K562 (cell line): ENCODE measurements at regions not wholly inside any gene's neighbourhood (a gene's known extent, or its start where the extent isn't known, plus 50 kb on each side); places are given as distances from the start of the nearest gene placed in this dataset.

ENCODE experiments used
- CREB3L1 ChIP-seq: fragments of 450-650 bp; IDR thresholded peaks from 2 replicates; pipeline ENCODE4 v1.6.1; 2014; ENCODE audit warnings: low read depth, mild to moderate bottlenecking, moderate library complexity, borderline replicate concordance
- KLF16 ChIP-seq: IDR thresholded peaks from 2 replicates; pipeline ENCODE4 v1.6.1; 2016; ENCODE audit warnings: antibody characterized with exemption
- MTA3 ChIP-seq: fragments of 450-650 bp; formaldehyde crosslinking; IDR thresholded peaks from 2 replicates; pipeline ENCODE4 v1.6.1; 2017; ENCODE audit warnings: mild to moderate bottlenecking, borderline replicate concordance
- PRPF4 ChIP-seq: fragments of 200-400 bp; formaldehyde crosslinking; IDR thresholded peaks from one replicate; pipeline ENCODE4 v1.6.1; 2017; ENCODE audit warnings: low read length, low read depth, mild to moderate bottlenecking; ENCODE audit not compliant: insufficient read depth, poor library complexity, severe bottlenecking
- RB1 ChIP-seq: fragments of 450-650 bp; IDR thresholded peaks from 2 replicates; pipeline ENCODE4 v1.6.1; 2017; ENCODE audit warnings: low read depth, mild to moderate bottlenecking
- SMARCA4 ChIP-seq: fragments of 450-650 bp; IDR thresholded peaks from 2 replicates; pipeline ENCODE4 v1.6.1; 2016
- TF ChIP-seq, protein P1 (sequence below): fragments of 450-650 bp; IDR thresholded peaks from 2 replicates; pipeline ENCODE4 v1.6.1; 2016; ENCODE audit warnings: low read depth
- TF ChIP-seq, protein P2 (sequence below): fragments of 250-450 bp; sonication (Bioruptor Pico); IDR thresholded peaks from 2 replicates; pipeline ENCODE4 v1.8.0; 2021; ENCODE audit warnings: moderate library complexity, mild to moderate bottlenecking, inconsistent platforms

- TF ChIP-seq, protein P1, sequence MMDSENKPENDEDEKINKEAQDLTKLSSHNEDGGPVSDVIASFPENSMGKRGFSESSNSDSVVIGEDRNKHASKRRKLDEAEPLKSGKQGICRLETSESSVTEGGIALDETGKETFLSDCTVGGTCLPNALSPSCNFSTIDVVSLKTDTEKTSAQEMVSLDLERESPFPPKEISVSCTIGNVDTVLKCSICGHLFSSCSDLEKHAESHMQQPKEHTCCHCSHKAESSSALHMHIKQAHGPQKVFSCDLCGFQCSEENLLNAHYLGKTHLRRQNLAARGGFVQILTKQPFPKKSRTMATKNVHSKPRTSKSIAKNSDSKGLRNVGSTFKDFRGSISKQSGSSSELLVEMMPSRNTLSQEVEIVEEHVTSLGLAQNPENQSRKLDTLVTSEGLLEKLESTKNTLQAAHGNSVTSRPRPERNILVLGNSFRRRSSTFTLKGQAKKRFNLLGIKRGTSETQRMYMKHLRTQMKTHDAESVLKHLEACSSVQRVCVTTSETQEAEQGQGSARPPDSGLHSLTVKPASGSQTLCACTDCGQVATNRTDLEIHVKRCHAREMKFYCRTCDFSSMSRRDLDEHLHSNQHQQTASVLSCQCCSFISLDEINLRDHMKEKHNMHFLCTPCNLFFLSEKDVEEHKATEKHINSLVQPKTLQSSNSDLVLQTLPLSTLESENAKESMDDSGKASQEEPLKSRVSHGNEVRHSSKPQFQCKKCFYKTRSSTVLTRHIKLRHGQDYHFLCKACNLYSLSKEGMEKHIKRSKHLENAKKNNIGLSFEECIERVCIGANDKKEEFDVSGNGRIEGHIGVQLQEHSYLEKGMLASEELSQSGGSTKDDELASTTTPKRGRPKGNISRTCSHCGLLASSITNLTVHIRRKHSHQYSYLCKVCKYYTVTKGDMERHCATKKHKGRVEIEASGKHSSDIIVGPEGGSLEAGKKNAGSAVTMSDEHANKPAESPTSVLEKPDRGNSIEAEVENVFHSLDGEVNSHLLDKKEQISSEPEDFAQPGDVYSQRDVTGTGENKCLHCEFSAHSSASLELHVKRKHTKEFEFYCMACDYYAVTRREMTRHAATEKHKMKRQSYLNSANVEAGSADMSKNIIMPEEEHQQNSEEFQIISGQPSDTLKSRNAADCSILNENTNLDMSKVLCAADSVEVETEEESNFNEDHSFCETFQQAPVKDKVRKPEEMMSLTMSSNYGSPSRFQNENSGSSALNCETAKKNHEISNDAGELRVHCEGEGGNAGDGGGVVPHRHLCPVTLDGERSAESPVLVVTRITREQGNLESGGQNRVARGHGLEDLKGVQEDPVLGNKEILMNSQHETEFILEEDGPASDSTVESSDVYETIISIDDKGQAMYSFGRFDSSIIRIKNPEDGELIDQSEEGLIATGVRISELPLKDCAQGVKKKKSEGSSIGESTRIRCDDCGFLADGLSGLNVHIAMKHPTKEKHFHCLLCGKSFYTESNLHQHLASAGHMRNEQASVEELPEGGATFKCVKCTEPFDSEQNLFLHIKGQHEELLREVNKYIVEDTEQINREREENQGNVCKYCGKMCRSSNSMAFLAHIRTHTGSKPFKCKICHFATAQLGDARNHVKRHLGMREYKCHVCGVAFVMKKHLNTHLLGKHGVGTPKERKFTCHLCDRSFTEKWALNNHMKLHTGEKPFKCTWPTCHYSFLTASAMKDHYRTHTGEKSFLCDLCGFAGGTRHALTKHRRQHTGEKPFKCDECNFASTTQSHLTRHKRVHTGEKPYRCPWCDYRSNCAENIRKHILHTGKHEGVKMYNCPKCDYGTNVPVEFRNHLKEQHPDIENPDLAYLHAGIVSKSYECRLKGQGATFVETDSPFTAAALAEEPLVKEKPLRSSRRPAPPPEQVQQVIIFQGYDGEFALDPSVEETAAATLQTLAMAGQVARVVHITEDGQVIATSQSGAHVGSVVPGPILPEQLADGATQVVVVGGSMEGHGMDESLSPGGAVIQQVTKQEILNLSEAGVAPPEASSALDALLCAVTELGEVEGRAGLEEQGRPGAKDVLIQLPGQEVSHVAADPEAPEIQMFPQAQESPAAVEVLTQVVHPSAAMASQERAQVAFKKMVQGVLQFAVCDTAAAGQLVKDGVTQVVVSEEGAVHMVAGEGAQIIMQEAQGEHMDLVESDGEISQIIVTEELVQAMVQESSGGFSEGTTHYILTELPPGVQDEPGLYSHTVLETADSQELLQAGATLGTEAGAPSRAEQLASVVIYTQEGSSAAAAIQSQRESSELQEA = no peak
- TF ChIP-seq RB1 = no peak
- TF ChIP-seq PRPF4 = no peak
- TF ChIP-seq, protein P2, sequence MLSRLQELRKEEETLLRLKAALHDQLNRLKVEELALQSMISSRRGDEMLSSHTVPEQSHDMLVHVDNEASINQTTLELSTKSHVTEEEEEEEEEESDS = no peak
- TF ChIP-seq MTA3 = no peak
- no peak for TF ChIP-seq KLF16
- no peak for TF ChIP-seq CREB3L1
- TF ChIP-seq SMARCA4 = no peak
These were observed 400.1 kb upstream of the MDGA2 start (continued) for GRCh38 chr14:48075487-48075886.
